GM23248 (cell line): ENCODE measurements at regions not wholly inside any gene's neighbourhood (a gene's known extent, or its start where the extent isn't known, plus 50 kb on each side); places are given as distances from the start of the nearest gene placed in this dataset.

Experiments used
- DNase-seq: peaks from one replicate; pipeline ENCODE4 v3.0.0-alpha.2; 2015
- H2AFZ ChIP-seq: fragments of 200-600 bp; sonication (generic); 2 replicates; pipeline ENCODE4 v1.6.1; 2016; ENCODE audit warnings: antibody characterized with exemption
- H3F3A ChIP-seq: fragments of 200-600 bp; sonication (generic); 2 replicates; pipeline ENCODE4 v1.6.1; 2016; ENCODE audit warnings: mild to moderate bottlenecking, antibody characterized with exemption, mixed run types; ENCODE audit not compliant: insufficient read depth
- H3K27ac ChIP-seq: fragments of 200-600 bp; sonication (generic); 2 replicates; pipeline ENCODE4 v1.5.1; 2016; ENCODE audit warnings: mild to moderate bottlenecking
- H3K27me3 ChIP-seq: fragments of 200-600 bp; sonication (generic); replicated peaks from 2 replicates; pipeline ENCODE4 v1.6.1; 2016; ENCODE audit warnings: mild to moderate bottlenecking; ENCODE audit not compliant: insufficient read depth
- H3K36me3 ChIP-seq: fragments of 200-600 bp; sonication (generic); 2 replicates; pipeline ENCODE4 v1.6.1; 2016; ENCODE audit warnings: low read depth, mild to moderate bottlenecking
- H3K4me1 ChIP-seq: fragments of 200-600 bp; sonication (generic); 2 replicates; pipeline ENCODE4 v1.6.1; 2016; ENCODE audit warnings: mild to moderate bottlenecking; ENCODE audit not compliant: insufficient read depth
- H3K4me2 ChIP-seq: fragments of 200-600 bp; sonication (generic); one replicate; pipeline ENCODE4 v1.6.1; 2016; ENCODE audit warnings: mild to moderate bottlenecking; ENCODE audit not compliant: unreplicated experiment
- H3K4me3 ChIP-seq: fragments of 200-600 bp; sonication (generic); 2 replicates; pipeline ENCODE4 v1.5.1; 2016; ENCODE audit warnings: mild to moderate bottlenecking
- H3K79me2 ChIP-seq: fragments of 200-600 bp; sonication (generic); 2 replicates; pipeline ENCODE4 v1.6.1; 2016; ENCODE audit warnings: mild to moderate bottlenecking; ENCODE audit not compliant: insufficient read depth
- H3K9ac ChIP-seq: fragments of 200-600 bp; sonication (generic); 2 replicates; pipeline ENCODE4 v1.6.1; 2016; ENCODE audit warnings: mild to moderate bottlenecking
- H3K9me2 ChIP-seq: fragments of 200-600 bp; sonication (generic); 2 replicates; pipeline ENCODE4 v1.6.1; 2016; ENCODE audit warnings: mixed run types, mild to moderate bottlenecking, moderate library complexity; ENCODE audit not compliant: insufficient read depth
- H3K9me3 ChIP-seq: fragments of 200-600 bp; sonication (generic); one replicate; pipeline ENCODE4 v1.6.1; 2017; ENCODE audit warnings: low read depth
- H4K20me1 ChIP-seq: fragments of 200-600 bp; sonication (generic); 2 replicates; pipeline ENCODE4 v1.6.0; 2016; ENCODE audit not compliant: insufficient read depth
- EZH2 ChIP-seq: fragments of 200-600 bp; sonication (generic); IDR thresholded peaks from 2 replicates; pipeline ENCODE4 v1.6.1; 2018; ENCODE audit warnings: antibody characterized with exemption, mild to moderate bottlenecking; ENCODE audit not compliant: insufficient read depth, poor library complexity, severe bottlenecking
- EZH2phosphoT487 ChIP-seq: fragments of 200-600 bp; sonication (generic); IDR thresholded peaks from 2 replicates; pipeline ENCODE4 v1.6.1; 2018; ENCODE audit warnings: antibody characterized with exemption, moderate library complexity, mild to moderate bottlenecking, low read depth; ENCODE audit not compliant: insufficient read depth
- WGBS, 2 experiments: methylation state at CpG; one replicate each; pipeline ENCODE4 v1.1.6; 2015 to 2017; ENCODE audit warnings: low lambda C conversion rate in 2 of 2, low coverage in 1 of 2; ENCODE audit errors: missing lambda C conversion rate in 2 of 2; 5-methylcytosine and 5-hydroxymethylcytosine counted together
- in situ Hi-C: fragments of 300-500 bp; cut with MboI; formaldehyde crosslinking; loops from 2 replicates; pipeline ENCODE4 v1.15.0; 2020

DNA sequence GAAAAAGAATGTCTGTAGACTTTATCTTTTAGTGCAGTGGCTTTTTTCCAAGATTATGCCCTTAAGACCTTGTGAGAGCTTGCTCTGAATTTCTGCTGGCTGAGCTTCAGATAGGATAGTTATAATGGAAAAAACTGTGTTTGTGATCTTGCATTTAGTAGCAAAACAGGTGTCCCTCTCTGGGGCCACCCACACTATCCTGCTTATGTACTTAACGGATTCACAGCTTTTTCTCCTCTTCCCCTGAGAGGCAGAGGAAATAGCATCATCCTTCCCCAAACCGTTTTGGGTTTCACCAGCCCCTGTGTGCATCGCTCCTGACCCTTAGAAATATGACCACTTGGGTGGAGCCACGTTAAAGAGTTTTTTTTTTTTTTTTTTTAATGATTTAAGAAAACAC is 101.2 kb downstream of the RAB18 start:
- no peak overlapping the region for H3K4me2 ChIP-seq
- H3K9ac ChIP-seq: no peak overlapping the region
- no peaks in the 10 kb centered on the region for H3F3A ChIP-seq
- no peaks in the 10 kb centered on the region for H3K27me3 ChIP-seq
- H2AFZ ChIP-seq: no peak overlapping the region
- TF ChIP-seq EZH2 (no peak), EZH2phosphoT487 (no peak)
- no peaks in the 10 kb centered on the region for H4K20me1 ChIP-seq
- in situ Hi-C loops: no loop called here
- no peaks in the 10 kb centered on the region for H3K9me3 ChIP-seq
- no peaks in the 10 kb centered on the region for H3K9me2 ChIP-seq
- H3K4me1 ChIP-seq: no peaks in the 10 kb centered on the region
- no peaks in the 10 kb centered on the region for H3K36me3 ChIP-seq
- DNase-seq: no peak
- no peak overlapping the region for H3K4me3 ChIP-seq
- no peaks in the 10 kb centered on the region for H3K79me2 ChIP-seq
- 71 to 74% methylated on average over 4 of the region's 4 CpGs for WGBS, 2 experiments
- no peak overlapping the region for H3K27ac ChIP-seq

DNA sequence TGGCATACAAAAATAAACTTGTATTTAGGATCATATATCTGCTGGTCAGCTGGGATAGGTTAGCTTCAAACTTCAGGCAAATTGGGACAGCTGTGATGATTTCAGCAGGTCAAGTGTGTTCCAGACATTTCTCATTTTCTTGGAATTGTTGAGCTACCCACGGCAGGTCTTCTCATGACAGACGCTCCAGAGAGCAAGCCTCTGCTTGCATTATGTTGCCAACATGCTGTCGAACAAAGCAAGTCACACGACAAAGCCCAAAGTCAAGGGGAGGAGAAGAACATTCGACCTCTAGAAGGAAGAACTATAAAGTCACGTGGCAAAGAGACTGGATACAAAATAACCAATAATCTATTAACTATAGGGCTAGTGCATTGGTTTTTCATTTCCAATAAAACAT is 103.5 kb downstream of the RAB18 start:
- H3K4me1 ChIP-seq: peaks cover 11% of the 10 kb centered on the region
- in situ Hi-C loops: no loop called here
- no peaks in the 10 kb centered on the region for H3K36me3 ChIP-seq
- no peaks in the 10 kb centered on the region for H3K9me3 ChIP-seq
- H4K20me1 ChIP-seq: no peaks in the 10 kb centered on the region
- no peak overlapping the region for H3K27ac ChIP-seq
- H3K4me2 ChIP-seq: no peak overlapping the region
- WGBS, 2 experiments: 87 to 97% methylated on average over 6 of the region's 6 CpGs
- H2AFZ ChIP-seq: no peak overlapping the region
- H3F3A ChIP-seq: peaks cover 5% of the 10 kb centered on the region; the same call in 1 of the 2 replicates
- no peaks in the 10 kb centered on the region for H3K79me2 ChIP-seq
- H3K4me3 ChIP-seq: no peak overlapping the region
- no peaks in the 10 kb centered on the region for H3K27me3 ChIP-seq
- no peak for DNase-seq
- TF ChIP-seq EZH2: no peak
- no peak for TF ChIP-seq EZH2phosphoT487
- H3K9ac ChIP-seq: no peak overlapping the region
- H3K9me2 ChIP-seq: no peaks in the 10 kb centered on the region

DNA sequence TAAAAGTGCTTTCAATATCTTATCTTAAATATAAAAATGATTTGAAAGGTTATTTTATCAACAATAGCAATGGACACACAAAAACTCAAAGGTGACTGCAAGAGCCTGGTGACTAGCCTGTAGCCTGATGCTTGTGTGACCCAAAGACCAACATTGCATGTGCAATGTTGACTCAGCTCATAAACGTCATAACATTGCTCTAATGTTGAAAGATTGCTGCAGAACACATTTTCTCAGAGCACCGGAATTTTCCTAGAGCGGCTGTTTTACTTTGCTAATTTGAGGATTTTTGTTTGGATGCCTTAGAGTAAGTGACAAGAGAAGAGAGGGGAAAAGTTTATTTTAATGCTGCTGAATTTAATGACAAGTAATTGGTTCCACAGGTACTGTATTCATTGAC is 107.1 kb downstream of the RAB18 start:
- TF ChIP-seq EZH2 (no peak), EZH2phosphoT487 (no peak)
- Histone ChIP-seq H3K27ac (peak overlapping the region; percentile 36), H3K4me3 (0 out of 2 replicates have a peak overlapping the region, but pooled peaks have one; percentile 6), H3K27me3 (no peaks in the 10 kb centered on the region), H3K9me3 (no peaks in the 10 kb centered on the region), H2AFZ (no peak overlapping the region), H3K4me1 (peaks cover 11% of the 10 kb centered on the region), H3K9ac (peak overlapping the region; percentile 18; the same call in 1 of the 2 replicates), H3F3A (peaks cover 5% of the 10 kb centered on the region; the same call in 1 of the 2 replicates), H3K36me3 (no peaks in the 10 kb centered on the region), H3K9me2 (no peaks in the 10 kb centered on the region), H3K4me2 (peak overlapping the region; percentile 27), H4K20me1 (no peaks in the 10 kb centered on the region), H3K79me2 (no peaks in the 10 kb centered on the region)
- DNase-seq: peak; percentile 92
- in situ Hi-C loops: no loop called here
- WGBS, 2 experiments: 17 to 18% methylated on average over 3 of the region's 3 CpGs

DNA sequence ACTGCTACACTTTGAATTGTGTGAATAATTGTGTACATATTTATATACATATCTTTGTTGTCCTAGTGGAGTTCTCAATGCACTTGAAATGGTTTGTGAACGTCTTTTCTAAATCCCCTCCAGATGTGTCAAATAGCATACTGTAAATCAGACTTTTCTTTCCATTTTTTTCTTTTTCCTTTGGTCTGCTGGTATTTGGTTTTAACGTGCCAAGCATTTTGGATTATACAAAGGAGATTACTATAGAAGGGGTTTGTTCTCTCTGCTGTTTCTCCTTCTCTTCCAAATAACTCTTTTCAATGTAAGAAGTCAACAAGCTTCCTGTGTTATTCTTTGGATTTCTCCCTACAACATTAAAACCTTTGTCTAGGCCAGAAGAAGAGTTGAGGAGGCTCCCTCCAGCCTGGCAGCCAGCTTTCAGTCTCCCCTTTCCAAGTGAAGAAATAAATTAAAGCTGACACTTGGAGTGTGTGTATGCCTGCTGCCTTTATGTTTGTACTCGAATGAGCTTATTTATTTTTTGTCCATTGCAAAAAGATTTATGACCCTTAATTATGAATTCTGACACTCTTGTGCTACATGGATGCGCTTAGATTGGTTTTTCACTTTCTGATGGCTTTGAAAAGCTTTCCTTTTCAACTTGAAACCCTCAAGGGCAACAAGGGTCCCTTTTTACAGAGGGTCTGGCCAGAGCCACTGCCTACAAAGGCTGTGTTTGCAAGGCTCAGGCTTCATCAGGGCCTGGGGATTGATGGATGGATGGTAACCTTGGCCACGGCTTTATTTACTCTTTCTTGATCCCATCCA is 107.8 kb downstream of the RAB18 start:
- Histone ChIP-seq H3K4me1 (peaks cover 11% of the 10 kb centered on the region), H3K36me3 (no peaks in the 10 kb centered on the region), H3K9me2 (no peaks in the 10 kb centered on the region), H3K9me3 (no peaks in the 10 kb centered on the region), H3K4me2 (peak overlapping the region; percentile 27), H2AFZ (peak overlapping the region; percentile 22; the same call in 1 of the 2 replicates), H3K27ac (peak overlapping the region; percentile 36), H3K9ac (peak overlapping the region; percentile 18; the same call in 1 of the 2 replicates), H4K20me1 (no peaks in the 10 kb centered on the region), H3K4me3 (no peak overlapping the region), H3K79me2 (no peaks in the 10 kb centered on the region), H3K27me3 (no peaks in the 10 kb centered on the region), H3F3A (peaks cover 5% of the 10 kb centered on the region; the same call in 1 of the 2 replicates)
- DNase-seq: no peak
- WGBS, 2 experiments: 32 to 38% methylated on average over 5 of the region's 5 CpGs
- in situ Hi-C loops: no loop called here
- TF ChIP-seq EZH2phosphoT487 (no peak), EZH2 (no peak)
